GM12873 (cell line): ENCODE measurements at regions not wholly inside any gene's neighbourhood (a gene's known extent, or its start where the extent isn't known, plus 50 kb on each side); places are given as distances from the start of the nearest gene placed in this dataset.

Experiments used
- TF ChIP-seq, protein P1 (sequence below): IDR thresholded peaks from 2 replicates; pipeline ENCODE4 v1.5.1; 2012; ENCODE audit warnings: low read depth, mild to moderate bottlenecking, moderate library complexity, low read length, control low read depth; ENCODE audit not compliant: insufficient read depth; ENCODE audit errors: missing control alignments

DNA sequence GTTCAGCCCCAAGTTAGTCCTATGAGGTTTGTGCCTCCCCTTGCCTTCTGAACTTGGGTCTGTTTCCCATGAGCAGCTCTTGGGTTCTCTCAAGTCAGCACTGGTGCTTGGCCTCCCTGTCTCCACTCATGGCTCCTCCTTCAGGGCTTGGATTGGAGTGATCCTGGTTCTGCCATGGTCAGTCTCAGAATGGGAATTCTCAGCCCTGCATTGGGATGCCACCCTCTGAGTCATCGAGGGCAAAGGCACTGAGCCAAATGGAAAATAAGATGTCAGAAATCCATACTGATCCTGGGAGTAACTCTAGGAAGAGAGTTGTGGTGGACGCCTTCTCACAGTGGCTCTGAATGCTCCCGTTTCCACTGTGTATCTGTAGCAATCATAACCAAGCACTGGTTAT is 233.4 kb upstream of the HABP2 start:
- TF ChIP-seq, protein P1, sequence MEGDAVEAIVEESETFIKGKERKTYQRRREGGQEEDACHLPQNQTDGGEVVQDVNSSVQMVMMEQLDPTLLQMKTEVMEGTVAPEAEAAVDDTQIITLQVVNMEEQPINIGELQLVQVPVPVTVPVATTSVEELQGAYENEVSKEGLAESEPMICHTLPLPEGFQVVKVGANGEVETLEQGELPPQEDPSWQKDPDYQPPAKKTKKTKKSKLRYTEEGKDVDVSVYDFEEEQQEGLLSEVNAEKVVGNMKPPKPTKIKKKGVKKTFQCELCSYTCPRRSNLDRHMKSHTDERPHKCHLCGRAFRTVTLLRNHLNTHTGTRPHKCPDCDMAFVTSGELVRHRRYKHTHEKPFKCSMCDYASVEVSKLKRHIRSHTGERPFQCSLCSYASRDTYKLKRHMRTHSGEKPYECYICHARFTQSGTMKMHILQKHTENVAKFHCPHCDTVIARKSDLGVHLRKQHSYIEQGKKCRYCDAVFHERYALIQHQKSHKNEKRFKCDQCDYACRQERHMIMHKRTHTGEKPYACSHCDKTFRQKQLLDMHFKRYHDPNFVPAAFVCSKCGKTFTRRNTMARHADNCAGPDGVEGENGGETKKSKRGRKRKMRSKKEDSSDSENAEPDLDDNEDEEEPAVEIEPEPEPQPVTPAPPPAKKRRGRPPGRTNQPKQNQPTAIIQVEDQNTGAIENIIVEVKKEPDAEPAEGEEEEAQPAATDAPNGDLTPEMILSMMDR: no peak

- TF ChIP-seq, protein P1: no peak
These were observed 232.6 kb upstream of the HABP2 start for GRCh38 chr10:113320211-113320610.

- TF ChIP-seq, protein P1: no peak
These were observed 231.9 kb upstream of the HABP2 start for GRCh38 chr10:113320987-113321386.

DNA sequence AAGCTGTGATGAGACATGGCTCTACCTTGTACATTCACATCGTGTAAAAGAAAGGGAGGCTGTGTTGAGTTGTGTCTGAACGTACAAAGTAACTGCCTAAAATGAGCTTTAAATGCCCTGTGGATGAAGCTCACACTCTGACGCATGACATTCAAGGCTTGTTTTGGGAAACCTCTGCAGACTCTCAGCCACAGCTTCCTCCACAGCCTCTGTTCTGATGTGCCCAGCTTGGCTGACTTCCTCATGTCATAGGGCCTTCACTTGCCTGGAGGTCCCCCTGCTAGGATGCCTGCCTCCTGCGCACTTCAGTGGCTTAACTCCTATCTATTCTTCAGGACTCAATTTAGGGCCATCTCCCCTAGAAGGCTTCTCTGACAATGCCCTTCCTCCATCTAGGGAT is 230.0 kb upstream of the HABP2 start:
- TF ChIP-seq, protein P1: no peak

GRCh38 chr10:113323985-113324384 is 228.9 kb upstream of the HABP2 start:
- TF ChIP-seq, protein P1: no peak

DNA sequence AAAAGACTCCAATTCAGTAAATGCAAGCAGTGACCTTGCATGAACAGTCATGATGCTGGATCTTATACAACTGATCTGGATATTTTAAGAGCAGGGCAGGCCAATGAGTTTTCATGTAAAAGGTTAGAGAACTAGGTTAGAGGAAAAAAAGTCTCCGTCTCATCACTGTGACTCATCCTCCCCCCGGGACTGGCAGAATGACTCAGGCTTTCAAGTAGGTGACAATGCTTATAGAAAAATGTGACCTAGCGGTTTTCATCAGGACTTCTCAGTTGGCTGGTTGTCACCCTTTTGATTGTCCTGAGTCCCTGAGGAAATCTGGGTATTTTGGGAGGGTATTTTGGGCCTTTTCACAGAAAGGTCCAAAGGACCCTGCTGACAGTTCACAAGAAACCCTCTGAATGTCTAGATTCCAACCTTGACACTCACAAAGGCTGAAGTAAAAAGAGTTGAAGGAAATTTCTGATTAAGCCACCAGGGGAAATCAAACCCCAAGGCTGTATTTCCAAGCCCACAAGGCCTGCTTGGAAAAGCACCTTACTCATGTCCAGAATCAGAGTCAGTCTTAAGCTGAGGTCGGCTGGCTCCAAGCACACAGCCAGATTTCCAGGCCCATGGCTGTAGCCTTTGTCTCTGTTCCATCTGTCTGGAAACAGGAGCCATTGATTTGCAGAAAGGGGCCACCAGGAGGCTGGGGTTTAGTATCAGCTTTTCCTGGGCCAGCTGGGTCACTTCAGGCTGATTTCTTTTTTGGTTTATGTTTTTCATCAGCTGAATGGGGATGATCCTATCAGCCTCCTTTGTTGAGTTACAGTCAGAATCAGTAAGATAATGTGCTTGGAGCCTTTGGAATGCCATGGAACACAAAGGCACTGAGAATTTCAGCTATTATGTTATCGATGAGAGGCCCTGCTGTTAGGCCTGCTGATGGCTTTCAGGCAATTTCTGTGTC is 226.4 kb upstream of the HABP2 start:
- TF ChIP-seq, protein P1: no peak

DNA sequence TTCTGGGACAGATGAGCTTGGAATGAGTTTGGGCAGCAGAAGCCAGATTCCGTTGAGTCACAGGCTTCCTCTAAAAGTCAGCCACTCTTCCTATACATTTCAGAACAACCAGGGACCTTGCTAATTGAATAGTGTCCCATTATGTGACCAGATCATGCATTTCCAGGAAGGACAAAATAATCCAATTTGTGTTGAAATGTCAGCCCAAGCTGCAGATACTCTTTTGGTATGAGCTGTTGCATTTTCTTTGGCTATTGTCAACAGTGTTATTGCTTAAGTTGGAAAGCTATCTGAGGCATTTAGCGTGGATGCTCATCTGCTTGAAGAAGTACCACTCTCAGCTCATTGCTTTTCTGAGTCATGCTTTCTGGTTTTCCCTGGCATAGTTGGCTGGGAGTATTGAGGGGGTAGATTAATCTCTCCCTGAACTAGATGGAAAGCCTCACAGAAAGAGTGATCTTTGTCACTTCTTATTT is 223.7 kb upstream of the HABP2 start:
- TF ChIP-seq, protein P1: no peak
